Naive thymus-derived CD4-positive, alpha-beta T cell (primary cell): ENCODE measurements at regions not wholly inside any gene's neighbourhood (a gene's known extent, or its start where the extent isn't known, plus 50 kb on each side); places are given as distances from the start of the nearest gene placed in this dataset.

Source experiments
- ATAC-seq: fragments of 150-1000 bp; cut with Tn5 transposase; 2 replicates; pipeline ENCODE4 v1.10.0; 2021; ENCODE audit warnings: mild to moderate bottlenecking, moderate library complexity
- CTCF ChIA-PET: fragments of 350-600 bp; sonication (Branson Sonifier 250); formaldehyde crosslinking; loops from one replicate; lab custom pipeline; 2021; ENCODE audit warnings: antibody characterized with exemption; lab: Charles Lee
- POLR2A ChIA-PET: fragments of 350-600 bp; sonication (Branson Sonifier 250); formaldehyde crosslinking; loops from one replicate; lab custom pipeline; 2021; ENCODE audit warnings: antibody characterized with exemption, inconsistent platforms; lab: Charles Lee
- DNase-seq, 9 donors: peaks; one replicate each; pipeline versions ENCODE4 v3.0.0 to v3.0.0-alpha.2; 2020 to 2022; ENCODE audit warnings: mixed read lengths in 1 of 9
- H3K27ac ChIP-seq: one replicate; pipeline ENCODE4 v1.7.0; 2013; ENCODE audit warnings: mild to moderate bottlenecking, low read depth, low read length, moderate library complexity
- H3K27me3 ChIP-seq, 2 donors: one replicate each; pipeline ENCODE4 v1.7.0; 2013; ENCODE audit warnings: low read length in 2 of 2, mild to moderate bottlenecking in 2 of 2, moderate library complexity in 2 of 2; ENCODE audit not compliant: control insufficient read depth in 2 of 2, insufficient read depth in 2 of 2
- H3K36me3 ChIP-seq, 3 experiments: 1 replicate in 2 of 3; 2 replicates in 1 of 3; pipeline ENCODE4 v1.7.0; 2013; ENCODE audit warnings: low read length in 3 of 3, mild to moderate bottlenecking in 3 of 3, moderate library complexity in 1 of 3; ENCODE audit not compliant: insufficient read depth in 3 of 3, control insufficient read depth in 2 of 3
- H3K4me1 ChIP-seq, 2 donors: one replicate each; pipeline ENCODE4 v1.7.0; 2013; ENCODE audit warnings: low read length in 2 of 2, mild to moderate bottlenecking in 2 of 2, moderate library complexity in 1 of 2; ENCODE audit not compliant: control insufficient read depth in 2 of 2, insufficient read depth in 2 of 2
- H3K4me3 ChIP-seq: 2 replicates; pipeline ENCODE4 v1.7.0; 2013; ENCODE audit warnings: mild to moderate bottlenecking, low read length
- H3K9me3 ChIP-seq, 3 experiments: 1 replicate in 2 of 3; 2 replicates in 1 of 3; pipeline ENCODE4 v1.7.0; 2013; ENCODE audit warnings: low read length in 3 of 3; ENCODE audit not compliant: control insufficient read depth in 2 of 3
- H3K27ac Mint-ChIP-seq, 9 donors: one replicate each; pipeline ENCODE4 v1.8.0; 2020 to 2022; ENCODE audit warnings: mixed read lengths in 9 of 9, mild to moderate bottlenecking in 8 of 9, moderate library complexity in 5 of 9, inconsistent platforms in 2 of 9
- H3K27me3 Mint-ChIP-seq, 5 donors: one replicate each; pipeline ENCODE4 v1.8.0; 2021 to 2022; ENCODE audit warnings: mixed read lengths in 5 of 5, mild to moderate bottlenecking in 1 of 5
- H3K36me3 Mint-ChIP-seq, 5 donors: one replicate each; pipeline ENCODE4 v1.8.0; 2020 to 2022; ENCODE audit warnings: mixed read lengths in 5 of 5, mild to moderate bottlenecking in 3 of 5, inconsistent platforms in 1 of 5
- H3K4me1 Mint-ChIP-seq, 7 donors: one replicate each; pipeline ENCODE4 v1.8.0; 2020 to 2022; ENCODE audit warnings: mixed read lengths in 7 of 7, mild to moderate bottlenecking in 3 of 7, inconsistent platforms in 1 of 7
- H3K4me3 Mint-ChIP-seq, 10 donors: one replicate each; pipeline ENCODE4 v1.8.0; 2020 to 2022; ENCODE audit warnings: mild to moderate bottlenecking in 10 of 10, mixed read lengths in 10 of 10, moderate library complexity in 6 of 10, inconsistent platforms in 2 of 10
- H3K9me3 Mint-ChIP-seq, 11 donors: one replicate each; pipeline ENCODE4 v1.8.0; 2020 to 2022; ENCODE audit warnings: mixed read lengths in 11 of 11, mild to moderate bottlenecking in 4 of 11, inconsistent platforms in 1 of 11, moderate library complexity in 1 of 11
- intact Hi-C, 2 donors: fragments of 100-400 bp; cut with micrococcal nuclease; formaldehyde crosslinking; loops; one replicate each; pipeline ENCODE4 v1.15.1; 2023

GRCh38 chr21:43283136-43283924, 114.5 kb downstream of the CRYAA start:
- Mint-ChIP-seq H3K4me1 (peaks cover 0 to 8% (median 7%) of the 10 kb centered on the region in 7 donors), H3K27ac (peak overlapping the region in 1 of 9 donors; percentile 70), H3K4me3 (no peak overlapping the region), H3K36me3 (no peaks in the 10 kb centered on the region), H3K27me3 (no peaks in the 10 kb centered on the region), H3K9me3 (no peaks in the 10 kb centered on the region)
- H3K4me1 ChIP-seq = peaks cover 0 to 3% of the 10 kb centered on the region in 2 donors
- H3K27ac ChIP-seq = no peak overlapping the region
- H3K4me3 ChIP-seq = no peak overlapping the region
- ChIA-PET CTCF (no interaction called here), POLR2A (no interaction called here)
- ATAC-seq = no peak
- no peaks in the 10 kb centered on the region for H3K36me3 ChIP-seq
- no peak for DNase-seq
- H3K9me3 ChIP-seq = no peaks in the 10 kb centered on the region
- intact Hi-C loops = no loop called here
- H3K27me3 ChIP-seq = no peaks in the 10 kb centered on the region

DNA sequence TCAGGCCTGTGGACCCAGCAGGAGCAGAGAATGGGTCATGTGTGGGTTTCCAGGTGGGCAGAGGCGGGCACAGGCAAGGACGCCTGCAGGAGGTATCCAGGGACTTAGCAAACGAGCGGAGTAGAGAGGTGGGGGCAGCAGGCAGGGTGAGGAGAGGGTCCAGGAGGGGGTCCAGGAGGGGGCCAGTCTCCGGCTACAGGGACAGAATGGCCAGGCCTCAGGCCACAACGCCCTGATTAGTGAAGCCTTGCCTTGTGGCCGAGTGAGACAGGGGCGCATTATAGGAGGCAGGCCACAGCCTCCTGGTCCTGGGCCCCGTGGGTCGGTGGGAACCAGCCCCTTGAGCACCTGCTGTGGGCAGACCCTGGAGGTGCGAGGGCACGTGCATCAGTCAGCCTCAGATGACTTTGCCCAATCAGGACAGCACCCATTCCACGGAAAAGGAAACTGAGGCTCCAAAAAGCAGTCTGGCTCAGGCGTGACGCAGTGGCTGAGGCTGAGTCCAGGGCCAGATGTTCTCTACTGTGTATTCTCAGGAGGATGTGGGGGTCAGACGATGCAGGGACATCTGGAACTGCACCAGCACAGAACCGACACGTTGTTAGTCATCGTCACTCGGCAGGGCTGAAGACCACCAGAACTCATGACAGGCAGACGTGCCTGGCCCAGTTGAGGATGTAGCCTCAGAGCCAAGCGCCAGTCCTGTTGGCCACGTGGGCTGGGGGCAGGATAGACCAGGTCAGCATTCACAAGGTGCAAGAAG, 113.7 kb downstream of the CRYAA start:
- DNase-seq (no peak), ATAC-seq (no peak)
- Histone ChIP-seq H3K9me3 (no peaks in the 10 kb centered on the region), H3K27ac (no peak overlapping the region), H3K4me3 (no peak overlapping the region), H3K27me3 (no peaks in the 10 kb centered on the region), H3K4me1 (peaks cover 0 to 3% of the 10 kb centered on the region in 2 donors), H3K36me3 (no peaks in the 10 kb centered on the region)
- CTCF ChIA-PET = no interaction called here
- intact Hi-C loops = no loop called here
- Mint-ChIP-seq H3K36me3 (no peaks in the 10 kb centered on the region), H3K27ac (peak overlapping the region in 1 of 9 donors; percentile 70), H3K9me3 (no peaks in the 10 kb centered on the region), H3K4me1 (peaks cover 0 to 12% (median 8%) of the 10 kb centered on the region in 7 donors), H3K4me3 (no peak overlapping the region), H3K27me3 (peaks cover 0 to 6% (median 0%) of the 10 kb centered on the region in 5 donors)
- POLR2A ChIA-PET = no interaction called here

- Mint-ChIP-seq H3K4me3 (no peak overlapping the region), H3K27ac (no peak overlapping the region), H3K36me3 (no peaks in the 10 kb centered on the region), H3K4me1 (peaks cover 0 to 5% (median 3%) of the 10 kb centered on the region in 7 donors), H3K9me3 (no peaks in the 10 kb centered on the region), H3K27me3 (peaks cover 0 to 6% (median 0%) of the 10 kb centered on the region in 5 donors)
- H3K9me3 ChIP-seq = no peaks in the 10 kb centered on the region
- ChIA-PET POLR2A (no interaction called here), CTCF (no interaction called here)
- H3K27ac ChIP-seq = no peak overlapping the region
- DNase-seq (no peak), ATAC-seq (no peak)
- intact Hi-C loops = no loop called here
- no peaks in the 10 kb centered on the region for H3K27me3 ChIP-seq
- no peaks in the 10 kb centered on the region for H3K36me3 ChIP-seq
- no peak overlapping the region for H3K4me3 ChIP-seq
- no peaks in the 10 kb centered on the region for H3K4me1 ChIP-seq
These were observed 113.0 kb downstream of the CRYAA start for GRCh38 chr21:43281661-43282357.

DNA sequence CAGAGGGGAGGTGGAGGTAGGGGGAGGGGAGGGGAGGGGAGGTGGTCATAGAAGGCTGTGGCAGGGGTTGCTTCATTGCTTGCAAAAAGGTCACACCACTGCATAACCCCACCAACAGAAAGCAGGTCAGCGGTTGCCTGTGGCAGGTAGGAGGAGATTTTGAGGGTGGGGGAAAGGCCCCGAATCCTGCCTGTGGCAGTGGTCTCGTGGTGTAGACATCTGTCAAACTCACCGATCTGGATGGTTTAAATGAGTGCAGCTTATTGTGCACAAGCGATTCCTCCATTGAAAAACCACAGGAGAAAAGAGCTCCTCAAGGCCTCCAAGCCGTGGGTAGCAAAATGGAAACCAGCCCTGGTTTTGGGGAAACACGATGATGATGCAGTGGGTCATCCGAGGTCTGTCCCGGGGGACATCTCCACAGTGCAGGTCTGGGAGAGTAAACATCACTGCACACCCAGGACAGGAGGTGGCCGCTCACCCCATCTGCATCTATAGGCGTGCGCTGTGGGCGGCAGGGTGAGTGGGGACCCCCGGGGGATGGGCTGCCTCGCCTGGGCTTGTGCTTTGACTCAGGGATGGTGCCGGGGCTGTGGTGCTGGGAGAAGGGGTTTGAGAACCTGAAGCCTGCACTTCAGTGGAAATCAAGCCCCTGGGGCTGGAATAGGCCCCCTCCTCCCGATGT, 112.3 kb downstream of the CRYAA start:
- DNase-seq = no peak
- Mint-ChIP-seq H3K4me3 (no peak overlapping the region), H3K27ac (peak overlapping the region in 1 of 9 donors; percentile 36), H3K27me3 (peaks cover 0 to 11% (median 4%) of the 10 kb centered on the region in 5 donors), H3K4me1 (peaks cover 0 to 5% (median 3%) of the 10 kb centered on the region in 7 donors), H3K9me3 (no peaks in the 10 kb centered on the region), H3K36me3 (no peaks in the 10 kb centered on the region)
- Histone ChIP-seq H3K4me3 (no peak overlapping the region), H3K27ac (no peak overlapping the region), H3K9me3 (no peaks in the 10 kb centered on the region), H3K4me1 (no peaks in the 10 kb centered on the region), H3K36me3 (no peaks in the 10 kb centered on the region), H3K27me3 (no peaks in the 10 kb centered on the region)
- POLR2A ChIA-PET = no interaction called here
- CTCF ChIA-PET = no interaction called here
- intact Hi-C loops = no loop called here
- no peak for ATAC-seq

- ChIA-PET CTCF (no interaction called here), POLR2A (no interaction called here)
- H3K27me3 ChIP-seq = no peaks in the 10 kb centered on the region
- H3K4me3 ChIP-seq = no peak overlapping the region
- no peaks in the 10 kb centered on the region for H3K9me3 Mint-ChIP-seq
- intact Hi-C loops = no loop called here
- H3K4me3 Mint-ChIP-seq = no peak overlapping the region
- no peak overlapping the region for H3K27ac Mint-ChIP-seq
- H3K9me3 ChIP-seq = no peaks in the 10 kb centered on the region
- no peak overlapping the region for H3K27ac ChIP-seq
- DNase-seq (no peak), ATAC-seq (no peak)
- no peaks in the 10 kb centered on the region for H3K4me1 ChIP-seq
- H3K4me1 Mint-ChIP-seq = peaks cover 0 to 5% (median 3%) of the 10 kb centered on the region in 7 donors
- no peaks in the 10 kb centered on the region for H3K36me3 Mint-ChIP-seq
- H3K27me3 Mint-ChIP-seq = peaks cover 4 to 14% (median 8%) of the 10 kb centered on the region in 5 donors
- H3K36me3 ChIP-seq = no peaks in the 10 kb centered on the region
These were observed 110.7 kb downstream of the CRYAA start for GRCh38 chr21:43279578-43279894.

DNA sequence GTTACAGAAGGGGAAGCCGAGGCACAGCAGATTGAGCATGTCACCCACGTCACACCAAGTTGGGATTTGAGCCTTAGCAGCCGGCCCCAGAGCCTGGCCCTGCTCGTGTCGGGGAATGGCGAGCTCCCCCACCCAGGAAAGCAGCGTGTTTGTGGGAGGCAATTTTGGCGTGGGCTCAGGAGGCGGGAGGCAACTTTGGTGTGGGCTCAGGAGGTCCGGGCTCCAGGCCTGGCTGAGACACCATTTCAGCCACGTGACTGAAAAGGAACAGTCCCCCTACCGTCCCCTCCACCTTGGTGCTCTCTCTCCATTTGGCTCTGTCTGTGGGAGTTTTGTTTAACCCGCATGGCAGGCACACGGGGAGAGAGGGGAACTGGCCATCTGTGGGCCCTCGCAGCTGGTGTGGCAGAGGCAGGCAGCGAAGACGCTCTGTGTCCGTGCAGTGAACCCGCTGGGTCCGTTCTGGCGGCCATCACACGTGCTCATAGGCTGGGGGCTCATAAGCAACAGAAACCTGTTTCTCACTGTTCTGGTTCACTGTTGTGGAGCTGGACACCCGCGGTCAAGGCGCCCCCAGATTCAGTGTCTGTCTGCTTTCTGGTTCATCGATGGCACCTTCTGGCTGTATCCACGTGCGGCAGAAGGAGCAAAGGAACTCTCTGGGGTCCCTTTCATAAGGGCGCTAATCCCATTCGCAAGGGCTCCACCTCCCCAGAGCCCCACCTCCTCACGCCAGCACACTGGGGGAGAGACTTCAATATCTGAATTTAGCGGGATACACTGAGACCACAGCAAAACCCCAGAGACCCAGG, 110.2 kb downstream of the CRYAA start:
- no peaks in the 10 kb centered on the region for H3K36me3 Mint-ChIP-seq
- DNase-seq (no peak), ATAC-seq (no peak)
- H3K4me1 ChIP-seq = no peaks in the 10 kb centered on the region
- H3K9me3 Mint-ChIP-seq = no peaks in the 10 kb centered on the region
- POLR2A ChIA-PET = no interaction called here
- H3K27me3 ChIP-seq = no peaks in the 10 kb centered on the region
- peak overlapping the region in 1 of 9 donors; percentile 41 for H3K27ac Mint-ChIP-seq
- H3K9me3 ChIP-seq = no peaks in the 10 kb centered on the region
- no peak overlapping the region for H3K4me3 ChIP-seq
- H3K4me3 Mint-ChIP-seq = no peak overlapping the region
- no peak overlapping the region for H3K27ac ChIP-seq
- H3K27me3 Mint-ChIP-seq = peaks cover 4 to 15% (median 10%) of the 10 kb centered on the region in 5 donors
- intact Hi-C loops = no loop called here
- CTCF ChIA-PET = no interaction called here
- peaks cover 0 to 5% (median 3%) of the 10 kb centered on the region in 7 donors for H3K4me1 Mint-ChIP-seq
- no peaks in the 10 kb centered on the region for H3K36me3 ChIP-seq
